ENCODE measurements at regions not wholly inside any gene's neighbourhood (a gene's known extent, or its start where the extent isn't known, plus 50 kb on each side); places are given as distances from the start of the nearest gene placed in this dataset.

DNA sequence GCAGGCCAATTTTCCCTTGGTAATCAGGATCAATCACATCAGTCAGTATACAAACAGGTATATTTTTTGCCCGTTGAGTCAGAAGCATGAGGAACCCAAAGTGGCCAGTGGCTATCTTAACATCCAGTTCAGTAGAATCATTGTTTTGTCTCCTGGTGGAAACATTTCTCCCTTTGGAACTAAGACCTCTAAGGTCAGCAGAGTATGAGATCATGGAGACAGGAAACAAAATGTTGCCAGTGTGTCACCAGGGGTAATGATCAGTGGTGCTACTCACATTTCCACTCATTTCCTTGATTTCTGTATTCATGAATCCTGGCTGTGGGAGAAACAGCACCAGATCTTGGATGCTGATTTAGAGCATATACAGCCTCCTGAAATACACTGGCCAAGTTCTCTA, 553.0 kb downstream of the CSNK1G3 start:
- Histone ChIP-seq H3K4me3 (ENCODE audit: low read depth, low read length) (no peak overlapping the region), H3K36me3 (replicated peaks) (no peaks in the 10 kb centered on the region), H3K27ac (no peak overlapping the region), H3K27me3 (replicated peaks) (no peaks in the 10 kb centered on the region)
- in situ Hi-C loops (cut with HindIII; ENCODE audit: low pct_ligation_motif_present, low sequenced_read_pairs): no loop called here
- no peak for DNase-seq
- TF ChIP-seq, protein P1, sequence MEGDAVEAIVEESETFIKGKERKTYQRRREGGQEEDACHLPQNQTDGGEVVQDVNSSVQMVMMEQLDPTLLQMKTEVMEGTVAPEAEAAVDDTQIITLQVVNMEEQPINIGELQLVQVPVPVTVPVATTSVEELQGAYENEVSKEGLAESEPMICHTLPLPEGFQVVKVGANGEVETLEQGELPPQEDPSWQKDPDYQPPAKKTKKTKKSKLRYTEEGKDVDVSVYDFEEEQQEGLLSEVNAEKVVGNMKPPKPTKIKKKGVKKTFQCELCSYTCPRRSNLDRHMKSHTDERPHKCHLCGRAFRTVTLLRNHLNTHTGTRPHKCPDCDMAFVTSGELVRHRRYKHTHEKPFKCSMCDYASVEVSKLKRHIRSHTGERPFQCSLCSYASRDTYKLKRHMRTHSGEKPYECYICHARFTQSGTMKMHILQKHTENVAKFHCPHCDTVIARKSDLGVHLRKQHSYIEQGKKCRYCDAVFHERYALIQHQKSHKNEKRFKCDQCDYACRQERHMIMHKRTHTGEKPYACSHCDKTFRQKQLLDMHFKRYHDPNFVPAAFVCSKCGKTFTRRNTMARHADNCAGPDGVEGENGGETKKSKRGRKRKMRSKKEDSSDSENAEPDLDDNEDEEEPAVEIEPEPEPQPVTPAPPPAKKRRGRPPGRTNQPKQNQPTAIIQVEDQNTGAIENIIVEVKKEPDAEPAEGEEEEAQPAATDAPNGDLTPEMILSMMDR (IDR thresholded peaks at IDR 0.05; ENCODE audit: low read depth, low read length, missing control alignments): no peak

DNA sequence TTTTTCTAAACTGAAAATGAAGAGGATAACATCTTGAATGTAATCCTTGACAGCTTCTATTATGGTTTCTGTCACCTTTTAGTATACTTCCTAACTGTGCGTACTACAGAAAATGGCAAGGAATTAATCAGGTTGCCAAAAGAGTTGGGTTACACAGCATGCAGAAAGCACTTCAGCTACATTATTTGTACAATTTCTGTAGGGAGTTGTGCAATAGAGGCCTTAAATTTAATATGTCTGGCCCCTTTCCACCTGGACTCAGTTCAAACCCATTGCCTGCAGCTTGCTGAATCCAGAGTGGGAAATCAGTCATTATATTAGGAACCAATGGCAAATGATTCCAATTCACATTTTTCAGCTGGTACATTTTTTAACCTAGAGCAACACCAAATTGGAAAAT, 549.7 kb downstream of the CSNK1G3 start:
- Histone ChIP-seq H3K27ac (no peak overlapping the region), H3K4me3 (ENCODE audit: low read depth, low read length) (no peak overlapping the region), H3K36me3 (replicated peaks) (no peaks in the 10 kb centered on the region), H3K27me3 (replicated peaks) (no peaks in the 10 kb centered on the region)
- no peak for DNase-seq
- TF ChIP-seq, protein P1 (IDR thresholded peaks at IDR 0.05; ENCODE audit: low read depth, low read length, missing control alignments): no peak
- in situ Hi-C loops (cut with HindIII; ENCODE audit: low pct_ligation_motif_present, low sequenced_read_pairs): no loop called here

GRCh38 chr5:124061068-124061430, 549.1 kb downstream of the CSNK1G3 start:
- no peak overlapping the region for H3K4me3 ChIP-seq (ENCODE audit: low read depth, low read length)
- no peak for DNase-seq
- in situ Hi-C loops (cut with HindIII; ENCODE audit: low pct_ligation_motif_present, low sequenced_read_pairs): no loop called here
- no peak overlapping the region for H3K27ac ChIP-seq
- TF ChIP-seq, protein P1 (IDR thresholded peaks at IDR 0.05; ENCODE audit: low read depth, low read length, missing control alignments): no peak
- no peaks in the 10 kb centered on the region for H3K36me3 ChIP-seq (replicated peaks)
- no peaks in the 10 kb centered on the region for H3K27me3 ChIP-seq (replicated peaks)

DNA sequence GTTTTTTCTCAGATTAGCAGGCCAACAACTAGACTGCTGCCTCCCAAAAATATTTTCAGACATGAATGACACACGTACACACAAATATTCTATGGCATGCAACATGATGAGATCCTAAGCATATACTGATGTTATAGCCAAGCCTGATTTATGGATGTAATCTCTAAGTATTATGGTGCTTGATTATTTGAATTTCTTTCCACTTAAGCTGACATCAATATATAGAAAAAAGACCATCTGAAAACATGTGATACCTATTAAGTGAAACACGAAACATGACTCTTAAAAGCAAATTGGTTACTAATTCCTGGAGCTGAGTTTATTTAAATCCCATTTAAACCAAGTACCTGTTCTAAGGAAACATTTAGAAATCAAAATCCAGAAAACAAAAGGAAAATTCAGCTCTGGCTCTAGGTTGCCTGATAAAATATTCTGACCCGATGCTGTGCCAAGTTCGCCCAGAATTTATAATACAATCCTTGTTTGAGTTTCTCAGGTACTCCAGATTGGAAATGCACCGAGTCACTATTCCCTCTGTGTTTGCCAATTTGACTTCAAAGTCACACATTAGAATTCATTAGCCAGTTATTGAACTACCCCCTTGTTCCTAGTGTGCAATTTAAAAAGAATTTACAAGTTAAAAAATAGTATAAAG, 548.6 kb downstream of the CSNK1G3 start:
- no peak overlapping the region for H3K4me3 ChIP-seq (ENCODE audit: low read depth, low read length)
- DNase-seq: no peak
- H3K27ac ChIP-seq: no peak overlapping the region
- no peaks in the 10 kb centered on the region for H3K36me3 ChIP-seq (replicated peaks)
- no peaks in the 10 kb centered on the region for H3K27me3 ChIP-seq (replicated peaks)
- in situ Hi-C loops (cut with HindIII; ENCODE audit: low pct_ligation_motif_present, low sequenced_read_pairs): no loop called here
- TF ChIP-seq, protein P1 (IDR thresholded peaks at IDR 0.05; ENCODE audit: low read depth, low read length, missing control alignments): no peak

DNA sequence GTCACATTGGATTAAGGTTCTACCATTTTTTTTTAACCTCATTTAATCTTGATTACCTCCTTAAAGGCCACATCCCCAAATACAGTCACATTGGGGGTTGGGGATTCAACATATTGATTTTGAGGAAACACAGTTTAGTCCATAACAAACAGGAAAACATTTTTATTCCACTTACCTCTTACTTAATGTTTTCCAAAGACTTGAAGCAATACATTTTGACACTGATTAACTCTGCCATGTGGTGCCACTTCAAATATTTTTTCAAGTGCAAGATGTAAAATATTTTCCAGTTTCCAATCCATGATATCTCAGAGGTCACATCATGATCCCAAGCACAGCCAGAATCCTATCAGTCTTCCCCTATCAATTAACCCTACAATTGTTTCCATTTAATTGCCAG, 548.0 kb downstream of the CSNK1G3 start:
- Histone ChIP-seq H3K4me3 (ENCODE audit: low read depth, low read length) (no peak overlapping the region), H3K36me3 (replicated peaks) (no peaks in the 10 kb centered on the region), H3K27me3 (replicated peaks) (no peaks in the 10 kb centered on the region), H3K27ac (no peak overlapping the region)
- DNase-seq: no peak
- in situ Hi-C loops (cut with HindIII; ENCODE audit: low pct_ligation_motif_present, low sequenced_read_pairs): no loop called here
- TF ChIP-seq, protein P1 (IDR thresholded peaks at IDR 0.05; ENCODE audit: low read depth, low read length, missing control alignments): no peak

GRCh38 chr5:124059200-124059599, 547.2 kb downstream of the CSNK1G3 start:
- in situ Hi-C loops (cut with HindIII; ENCODE audit: low pct_ligation_motif_present, low sequenced_read_pairs): no loop called here
- no peak for DNase-seq
- no peaks in the 10 kb centered on the region for H3K27me3 ChIP-seq (replicated peaks)

More at GRCh38 chr5:124059200-124059599, 547.2 kb downstream of the CSNK1G3 start:
- Histone ChIP-seq H3K27ac (no peak overlapping the region), H3K36me3 (replicated peaks) (no peaks in the 10 kb centered on the region), H3K4me3 (ENCODE audit: low read depth, low read length) (no peak overlapping the region)
- TF ChIP-seq, protein P1 (IDR thresholded peaks at IDR 0.05; ENCODE audit: low read depth, low read length, missing control alignments): no peak
